ENCODE measurements at regions not wholly inside any gene's neighbourhood (a gene's known extent, or its start where the extent isn't known, plus 50 kb on each side); places are given as distances from the start of the nearest gene placed in this dataset.

DNA sequence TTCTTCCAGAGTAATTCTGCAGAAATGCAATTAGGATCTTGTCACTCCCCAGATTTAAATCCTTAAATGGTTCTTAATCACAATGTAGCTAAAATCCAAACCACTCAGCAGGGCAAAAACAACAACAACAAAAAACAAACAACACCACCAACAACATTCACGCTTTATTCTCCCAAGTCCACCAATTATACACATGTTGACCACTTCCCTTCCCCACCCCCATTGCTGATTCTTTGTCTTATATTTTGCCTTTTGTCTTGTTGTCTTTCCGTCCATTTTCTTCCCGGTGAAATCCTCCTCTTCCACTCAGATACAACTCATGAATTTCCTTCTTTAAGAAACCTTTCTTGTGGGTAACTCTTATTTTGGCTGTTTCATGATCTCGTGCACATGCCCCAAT lies 902.8 kb downstream of the EPHA4 start:
- no peak for DNase-seq (ENCODE audit: insufficient read length, low spot score)

DNA sequence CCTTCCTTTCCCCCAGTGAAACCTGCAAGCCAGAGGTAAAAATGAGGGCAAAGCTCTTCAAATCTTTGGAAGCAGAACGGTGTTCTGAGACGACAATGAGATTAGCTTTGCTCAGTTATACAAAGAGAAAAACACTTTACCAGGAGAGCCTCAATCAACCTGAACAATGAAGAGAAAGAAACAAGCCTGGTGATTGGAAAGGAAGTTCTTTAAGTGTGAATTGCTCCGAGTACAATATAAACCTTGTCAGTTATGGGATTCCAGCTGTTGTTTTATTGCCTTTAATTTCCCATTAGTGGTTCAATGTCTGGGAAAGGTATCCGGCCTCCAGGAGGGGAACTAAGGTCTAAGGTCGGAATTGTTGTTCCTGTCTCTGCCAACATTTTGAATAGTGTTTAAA lies 901.6 kb downstream of the EPHA4 start:
- DNase-seq (ENCODE audit: insufficient read length, low spot score) (no peak), FAIRE-seq (no peak)
- TF ChIP-seq, protein P1, sequence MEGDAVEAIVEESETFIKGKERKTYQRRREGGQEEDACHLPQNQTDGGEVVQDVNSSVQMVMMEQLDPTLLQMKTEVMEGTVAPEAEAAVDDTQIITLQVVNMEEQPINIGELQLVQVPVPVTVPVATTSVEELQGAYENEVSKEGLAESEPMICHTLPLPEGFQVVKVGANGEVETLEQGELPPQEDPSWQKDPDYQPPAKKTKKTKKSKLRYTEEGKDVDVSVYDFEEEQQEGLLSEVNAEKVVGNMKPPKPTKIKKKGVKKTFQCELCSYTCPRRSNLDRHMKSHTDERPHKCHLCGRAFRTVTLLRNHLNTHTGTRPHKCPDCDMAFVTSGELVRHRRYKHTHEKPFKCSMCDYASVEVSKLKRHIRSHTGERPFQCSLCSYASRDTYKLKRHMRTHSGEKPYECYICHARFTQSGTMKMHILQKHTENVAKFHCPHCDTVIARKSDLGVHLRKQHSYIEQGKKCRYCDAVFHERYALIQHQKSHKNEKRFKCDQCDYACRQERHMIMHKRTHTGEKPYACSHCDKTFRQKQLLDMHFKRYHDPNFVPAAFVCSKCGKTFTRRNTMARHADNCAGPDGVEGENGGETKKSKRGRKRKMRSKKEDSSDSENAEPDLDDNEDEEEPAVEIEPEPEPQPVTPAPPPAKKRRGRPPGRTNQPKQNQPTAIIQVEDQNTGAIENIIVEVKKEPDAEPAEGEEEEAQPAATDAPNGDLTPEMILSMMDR (IDR thresholded peaks at IDR 0.05; ENCODE audit: insufficient read depth, missing control alignments) = no peak

More for the DNA sequence above, 902.8 kb downstream of the EPHA4 start:
- FAIRE-seq = no peak
- TF ChIP-seq, protein P1 (IDR thresholded peaks at IDR 0.05; ENCODE audit: insufficient read depth, missing control alignments) = no peak

DNA sequence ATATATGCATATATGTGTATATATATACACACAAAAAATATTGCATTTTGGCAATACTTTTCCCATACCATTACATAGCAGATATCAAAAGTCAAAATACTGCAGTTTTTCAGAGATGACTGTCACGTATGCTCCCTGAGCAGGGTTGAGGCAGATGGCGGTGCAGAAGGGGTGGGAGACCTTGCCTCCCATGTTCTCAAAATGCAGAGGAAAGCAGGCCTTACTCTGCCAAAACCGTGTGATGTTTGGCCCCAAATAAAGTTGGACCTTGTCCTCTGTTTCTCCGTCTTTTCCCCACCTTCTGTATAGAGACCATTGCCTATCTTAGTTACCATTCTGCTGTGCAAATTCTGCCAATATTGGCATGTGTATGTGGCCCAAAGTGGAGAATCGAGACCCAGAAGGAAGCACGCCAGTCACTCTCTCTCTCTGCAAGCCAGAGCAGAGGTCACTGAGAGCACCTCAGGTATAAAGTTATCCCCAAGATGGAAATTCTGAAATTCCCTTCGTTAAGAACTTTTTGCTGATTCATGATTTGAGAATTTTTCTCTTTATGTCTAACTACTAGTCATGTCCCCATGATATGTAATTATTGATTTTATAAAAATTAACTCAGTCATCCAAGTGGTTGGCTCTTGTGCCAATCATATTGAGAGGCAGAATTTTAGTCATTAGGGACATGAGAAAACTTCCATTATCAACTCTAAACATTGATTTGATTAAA lies 898.8 kb downstream of the EPHA4 start:
- FAIRE-seq (no peak), DNase-seq (ENCODE audit: insufficient read length, low spot score) (no peak)
- TF ChIP-seq, protein P1 (IDR thresholded peaks at IDR 0.05; ENCODE audit: insufficient read depth, missing control alignments) = no peak

DNA sequence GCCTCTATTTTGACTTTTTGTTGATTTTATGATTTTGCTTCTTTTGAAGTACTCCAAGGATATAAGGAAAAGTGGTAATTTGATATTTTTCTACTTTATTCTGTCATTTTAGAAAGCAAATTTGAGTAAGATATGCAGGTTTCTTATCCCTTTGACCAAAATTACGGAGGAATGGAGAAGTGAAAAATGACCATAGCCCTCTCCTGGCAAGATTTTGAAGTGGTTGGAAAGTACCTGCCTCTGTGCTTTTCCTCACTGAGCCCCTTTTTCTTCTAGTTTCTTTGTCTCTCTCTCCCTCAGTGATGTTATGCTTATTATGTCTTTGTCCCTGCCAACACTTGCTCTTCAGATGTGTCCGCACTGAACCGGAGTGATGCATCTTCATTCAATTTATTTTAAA lies 898.1 kb downstream of the EPHA4 start:
- FAIRE-seq = no peak
- TF ChIP-seq, protein P1 (IDR thresholded peaks at IDR 0.05; ENCODE audit: insufficient read depth, missing control alignments) = no peak
- DNase-seq (ENCODE audit: insufficient read length, low spot score) = no peak

DNA sequence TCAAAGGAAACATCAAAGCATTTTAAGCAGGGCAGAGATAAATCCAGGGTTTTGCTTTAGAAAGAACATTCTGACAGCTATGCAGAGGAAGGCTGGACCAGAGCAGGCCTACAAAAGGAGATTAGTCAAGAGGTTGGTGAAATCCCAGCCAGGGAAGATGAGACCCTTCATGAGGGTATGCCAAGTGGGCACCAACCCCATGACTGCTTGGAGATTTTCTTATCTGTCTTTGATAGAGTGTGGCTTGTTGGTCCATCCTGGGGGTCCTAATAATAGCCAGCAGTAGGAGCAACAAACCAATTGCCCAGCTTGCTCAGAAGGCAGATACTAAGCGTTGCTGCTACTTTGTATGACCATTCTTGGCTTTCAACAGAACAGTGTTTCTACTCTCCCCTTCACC lies 895.4 kb downstream of the EPHA4 start:
- no peak for DNase-seq (ENCODE audit: insufficient read length, low spot score)
- TF ChIP-seq, protein P1 (IDR thresholded peaks at IDR 0.05; ENCODE audit: insufficient read depth, missing control alignments) = no peak
- no peak for FAIRE-seq

DNA sequence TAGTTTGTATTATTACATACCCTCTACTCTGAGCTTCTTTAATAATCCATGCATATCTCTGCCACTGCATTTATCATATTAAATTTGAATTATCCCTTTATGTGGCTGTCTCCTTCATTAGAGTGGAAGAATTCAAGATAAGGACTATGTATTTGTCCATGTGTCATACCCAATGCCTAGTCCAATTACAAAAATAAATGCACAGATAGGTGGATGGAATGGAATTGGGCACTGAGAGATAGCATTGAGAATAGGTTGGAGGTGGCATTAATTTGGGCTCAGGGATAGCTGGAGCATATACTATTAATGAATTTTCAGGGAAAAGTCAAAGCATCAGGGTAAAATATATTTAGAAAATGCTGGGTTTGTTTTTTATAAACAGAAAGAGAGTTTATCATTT lies 893.2 kb downstream of the EPHA4 start:
- FAIRE-seq = no peak
- DNase-seq (ENCODE audit: insufficient read length, low spot score) = no peak
- TF ChIP-seq, protein P1 (IDR thresholded peaks at IDR 0.05; ENCODE audit: insufficient read depth, missing control alignments) = no peak

DNA sequence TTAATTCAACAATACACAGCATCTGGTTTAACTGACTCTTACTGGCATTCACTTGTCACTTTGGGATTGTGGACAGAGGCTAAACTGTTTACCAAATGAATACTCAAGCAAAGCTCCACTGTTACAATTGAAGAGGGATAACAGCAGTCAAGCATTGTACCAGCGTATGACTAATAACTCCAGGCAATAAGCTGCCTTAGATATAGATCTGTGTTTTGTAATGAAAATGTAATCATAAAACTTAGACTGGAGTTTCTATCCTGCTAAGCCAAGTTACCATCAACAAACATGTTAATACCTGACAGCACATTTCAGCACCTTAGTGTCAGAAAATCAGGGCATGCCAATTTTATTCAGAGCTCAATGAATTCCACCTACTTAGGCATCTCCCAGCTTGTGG lies 889.5 kb downstream of the EPHA4 start:
- TF ChIP-seq, protein P1 (IDR thresholded peaks at IDR 0.05; ENCODE audit: insufficient read depth, missing control alignments) = no peak
- DNase-seq (ENCODE audit: insufficient read length, low spot score) (no peak), FAIRE-seq (no peak)
